Hematopoietic multipotent progenitor cell treated with erythropoietin and hydrocortisone succinate and interleukin-3 and kit ligand, for 15 days (in vitro differentiated cells): ENCODE measurements at regions not wholly inside any gene's neighbourhood (a gene's known extent, or its start where the extent isn't known, plus 50 kb on each side); places are given as distances from the start of the nearest gene placed in this dataset.

Source experiments
- DNase-seq: peaks from one replicate; pipeline ENCODE4 v3.0.0-alpha.2; 2015; ENCODE audit warnings: low spot score

GRCh38 chr1:30405631-30406212 lies 317.7 kb downstream of the MATN1 start:
- no peak for DNase-seq

DNA sequence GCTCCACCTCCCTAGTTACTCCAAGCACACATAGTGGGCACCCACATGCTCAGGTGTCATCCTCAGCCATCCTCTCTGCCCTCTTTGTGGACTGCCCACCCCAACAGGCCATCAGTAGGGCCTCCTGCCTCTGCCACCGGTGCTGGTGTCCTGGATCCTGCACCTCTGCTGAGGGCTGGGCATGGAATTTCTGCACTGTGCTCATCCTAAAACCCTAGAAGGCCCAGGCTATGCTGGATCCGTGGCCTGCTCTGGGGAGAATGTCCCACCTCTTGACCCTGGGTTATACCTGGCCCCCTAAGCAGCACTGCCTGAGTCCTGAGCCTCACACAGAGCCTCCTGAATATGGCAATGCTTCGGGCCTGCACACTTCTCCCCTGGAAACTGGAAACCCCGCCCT lies 318.3 kb downstream of the MATN1 start:
- no peak for DNase-seq

- DNase-seq, result no peak
Measured at GRCh38 chr1:30404341-30404740, 319.0 kb downstream of the MATN1 start.

- DNase-seq, result no peak
Measured at GRCh38 chr1:30403726-30404125, 319.7 kb downstream of the MATN1 start.

GRCh38 chr1:30403061-30403645 lies 320.2 kb downstream of the MATN1 start:
- DNase-seq, result no peak

DNA sequence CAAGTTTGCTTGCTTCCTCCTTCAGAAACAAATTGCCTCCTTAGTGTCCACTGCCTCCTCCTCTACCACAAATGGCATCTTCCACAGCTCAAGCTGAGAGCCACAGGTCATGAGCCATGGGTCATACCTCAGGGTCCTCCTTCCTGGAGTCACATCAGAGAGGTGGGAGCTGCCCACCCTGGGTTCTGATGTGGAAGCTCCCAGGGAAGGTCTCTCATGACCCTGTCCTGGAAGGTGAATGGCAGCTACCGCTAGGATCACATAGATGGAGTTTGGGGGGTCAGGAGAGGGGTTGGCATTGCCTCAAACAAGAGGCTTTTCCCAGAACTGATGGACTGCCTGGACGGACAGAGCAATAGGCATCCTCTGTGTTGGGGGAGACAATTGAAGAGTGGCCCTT lies 321.4 kb downstream of the MATN1 start:
- DNase-seq, result no peak

- DNase-seq, result no peak
Measured at GRCh38 chr1:30400507-30400906, 322.9 kb downstream of the MATN1 start.

GRCh38 chr1:30399026-30399425 lies 324.4 kb downstream of the MATN1 start:
- no peak for DNase-seq

- DNase-seq, result no peak
Measured at GRCh38 chr1:30397576-30397975, 325.8 kb downstream of the MATN1 start.

DNA sequence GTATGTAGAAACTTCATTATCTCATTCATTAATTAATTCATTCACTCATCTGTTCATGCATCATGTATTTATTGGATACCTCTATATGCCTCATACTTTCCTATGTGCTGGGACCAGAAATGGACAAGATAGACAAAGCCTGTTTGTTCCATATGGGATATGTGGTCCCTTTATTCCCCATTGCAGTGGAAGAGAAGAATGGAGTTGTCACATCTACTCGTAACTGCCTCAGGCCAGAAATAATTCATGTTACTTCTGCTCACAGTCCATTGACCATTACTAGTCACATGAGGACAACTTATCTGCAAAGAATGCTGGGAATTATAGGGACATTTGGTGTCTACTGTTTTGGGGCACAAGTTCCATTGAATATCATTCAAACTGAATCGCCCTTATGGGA lies 327.8 kb downstream of the MATN1 start:
- DNase-seq, result no peak

DNA sequence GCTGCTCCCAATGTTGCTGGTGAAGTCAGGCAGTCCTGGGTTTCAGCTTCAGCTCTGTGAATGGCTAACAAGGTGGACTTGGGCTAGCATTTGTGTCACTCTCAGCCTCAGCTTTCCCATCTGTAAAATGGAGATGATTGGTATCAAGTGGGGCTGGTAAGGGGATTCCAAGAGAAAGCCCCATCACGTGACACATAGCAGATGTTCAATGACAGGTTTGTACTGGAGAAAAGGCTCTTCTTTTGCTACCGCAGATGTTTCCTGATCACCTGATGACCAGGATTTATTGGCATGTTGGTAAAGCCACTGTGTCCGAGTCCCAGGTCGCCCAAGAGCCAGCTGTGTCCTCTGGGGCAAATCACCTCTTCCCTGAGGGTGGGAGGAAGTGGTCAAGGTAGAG lies 335.0 kb downstream of the MATN1 start:
- no peak for DNase-seq

GRCh38 chr1:30386156-30386926 lies 337.0 kb downstream of the MATN1 start:
- DNase-seq, result no peak

DNA sequence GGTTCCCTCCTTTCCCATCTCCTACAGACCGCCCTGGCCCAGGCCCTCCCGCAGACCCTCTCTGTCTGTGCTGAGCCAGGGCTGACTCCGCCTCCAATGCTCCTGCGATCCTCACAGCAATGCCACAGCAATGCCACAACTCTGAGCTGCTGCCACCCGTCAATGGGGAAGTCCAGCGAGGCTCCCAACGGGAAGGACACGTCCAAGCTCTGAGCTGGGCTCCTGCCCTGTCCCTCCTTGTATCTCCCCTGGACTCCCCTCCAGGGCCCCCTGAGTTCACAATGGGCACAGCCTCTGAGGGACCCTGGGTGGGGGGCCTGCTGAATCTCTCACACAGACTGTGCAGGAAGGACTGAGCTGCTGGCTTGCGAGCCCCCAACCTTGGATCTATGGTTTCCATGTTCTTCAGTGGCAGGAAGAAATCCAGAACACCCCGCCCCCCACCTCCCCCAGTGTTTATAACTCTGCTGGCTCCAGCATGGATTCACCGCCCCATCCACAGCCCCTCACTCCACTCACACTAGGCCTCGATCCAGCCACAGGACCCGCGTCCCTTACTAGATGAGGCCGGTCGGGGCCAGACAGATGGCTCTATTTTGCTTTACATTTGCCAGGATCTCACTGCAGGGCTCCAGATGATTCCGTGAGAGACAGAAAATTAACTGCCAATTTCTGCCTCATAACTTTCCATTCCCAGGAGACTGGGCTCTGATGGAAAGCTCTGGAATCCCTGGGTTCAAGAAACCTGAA lies 338.0 kb downstream of the MATN1 start:
- no peak for DNase-seq

- DNase-seq, result no peak
Measured at GRCh38 chr1:30384286-30385245, 338.8 kb downstream of the MATN1 start.

- no peak for DNase-seq
Measured at GRCh38 chr1:30383221-30383711, 340.1 kb downstream of the MATN1 start.

GRCh38 chr1:30382496-30382895 lies 340.9 kb downstream of the MATN1 start:
- no peak for DNase-seq

GRCh38 chr1:30381671-30382365 lies 341.6 kb downstream of the MATN1 start:
- no peak for DNase-seq

DNA sequence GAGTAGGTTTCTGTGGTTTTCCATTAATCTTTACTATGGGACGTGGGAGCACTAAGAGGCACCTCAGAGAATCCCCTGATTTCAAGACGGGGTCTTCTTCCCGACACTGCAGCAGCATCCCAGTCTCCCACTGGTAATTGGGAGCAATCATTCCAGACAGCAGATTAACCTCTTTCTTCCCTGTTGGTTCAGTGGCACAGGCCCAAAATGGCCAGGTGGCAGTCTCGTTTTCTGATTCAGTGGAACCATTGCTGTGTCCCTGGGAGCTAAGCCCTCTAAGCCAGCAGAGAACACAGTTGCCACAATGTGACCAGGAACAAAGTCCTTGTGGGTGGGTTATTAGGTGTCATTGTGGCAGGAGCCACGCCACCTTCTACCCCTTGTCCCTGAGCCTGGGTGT lies 342.1 kb downstream of the MATN1 start:
- DNase-seq, result no peak

DNA sequence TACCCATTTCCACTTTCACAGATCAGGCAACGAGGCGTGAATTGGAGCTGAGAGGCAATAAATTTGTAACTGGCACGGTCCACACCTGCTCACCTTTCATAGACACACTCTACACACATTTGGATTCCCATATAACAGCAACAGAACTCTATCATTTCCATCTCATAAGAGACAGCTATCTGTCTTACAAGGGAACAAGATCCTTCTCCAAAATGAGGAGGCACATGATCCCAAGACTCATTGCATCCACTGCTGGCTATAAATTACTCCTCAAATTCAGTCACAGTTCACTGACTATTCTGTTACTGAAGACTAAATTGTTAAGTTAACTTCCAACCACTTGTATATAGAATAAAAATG lies 342.8 kb downstream of the MATN1 start:
- no peak for DNase-seq

- peak; percentile 65 for DNase-seq
Measured at GRCh38 chr1:30379684-30380624, 343.4 kb downstream of the MATN1 start.
